Mesendoderm (in vitro differentiated cells): ENCODE measurements at regions not wholly inside any gene's neighbourhood (a gene's known extent, or its start where the extent isn't known, plus 50 kb on each side); places are given as distances from the start of the nearest gene placed in this dataset.
"Not testable (repeated sequence)": the region's sequence is repeated elsewhere in the genome, so short reads cannot be mapped to it uniquely, and the experiment has no call there.

Experiments
- DNase-seq: peaks from one replicate; pipeline ENCODE4 v3.0.0; 2013
- H2AK5ac ChIP-seq: 2 replicates; pipeline ENCODE4 v1.6.1; 2013; ENCODE audit warnings: low read length, inconsistent platforms
- H2BK120ac ChIP-seq: 2 replicates; pipeline ENCODE4 v1.6.1; 2013; ENCODE audit warnings: low read depth, mild to moderate bottlenecking, low read length, moderate library complexity, mixed read lengths
- H2BK15ac ChIP-seq: replicated peaks from 2 replicates; pipeline ENCODE4 v1.6.1; 2013; ENCODE audit warnings: low read depth, mild to moderate bottlenecking, moderate library complexity
- H2BK5ac ChIP-seq: 2 replicates; pipeline ENCODE4 v1.6.1; 2013; ENCODE audit warnings: low read length, inconsistent platforms
- H3K18ac ChIP-seq: 2 replicates; pipeline ENCODE4 v1.6.1; 2013; ENCODE audit warnings: mild to moderate bottlenecking, low read length, mixed read lengths
- H3K23ac ChIP-seq: one replicate; pipeline ENCODE4 v1.6.1; 2013; ENCODE audit warnings: low read length
- H3K27ac ChIP-seq: 2 replicates; pipeline ENCODE4 v1.5.1; 2013; ENCODE audit warnings: low read depth, mild to moderate bottlenecking, inconsistent platforms, low read length, moderate library complexity
- H3K27me3 ChIP-seq: 2 replicates; pipeline ENCODE4 v1.6.1; 2013; ENCODE audit warnings: low read length, control low read depth, mild to moderate bottlenecking, inconsistent platforms; ENCODE audit not compliant: insufficient read depth, poor library complexity
- H3K36me3 ChIP-seq: 2 replicates; pipeline ENCODE4 v1.6.1; 2013; ENCODE audit warnings: low read length, inconsistent platforms; ENCODE audit not compliant: control insufficient read depth, insufficient read depth
- H3K4ac ChIP-seq: one replicate; pipeline ENCODE4 v1.6.1; 2013; ENCODE audit warnings: low read depth, mild to moderate bottlenecking, low read length, moderate library complexity
- H3K4me1 ChIP-seq: 2 replicates; pipeline ENCODE4 v1.6.1; 2013; ENCODE audit warnings: low read depth, low read length, inconsistent platforms; ENCODE audit not compliant: control insufficient read depth
- H3K4me2 ChIP-seq: 2 replicates; pipeline ENCODE4 v1.6.1; 2013; ENCODE audit warnings: low read length
- H3K4me3 ChIP-seq: 2 replicates; pipeline ENCODE4 v1.5.1; 2013; ENCODE audit warnings: mild to moderate bottlenecking, low read length
- H3K56ac ChIP-seq: one replicate; pipeline ENCODE4 v1.6.1; 2013; ENCODE audit warnings: low read length
- H3K79me1 ChIP-seq: 2 replicates; pipeline ENCODE4 v1.6.1; 2013; ENCODE audit warnings: low read length, inconsistent platforms
- H3K79me2 ChIP-seq: 2 replicates; pipeline ENCODE4 v1.6.1; 2013; ENCODE audit warnings: mild to moderate bottlenecking, low read length; ENCODE audit not compliant: control insufficient read depth, insufficient read depth
- H3K9ac ChIP-seq: 2 replicates; pipeline ENCODE4 v1.6.1; 2013; ENCODE audit warnings: low read length, inconsistent platforms
- H4K5ac ChIP-seq: one replicate; pipeline ENCODE4 v1.6.1; 2013; ENCODE audit warnings: low read length
- H4K8ac ChIP-seq: one replicate; pipeline ENCODE4 v1.6.1; 2013; ENCODE audit warnings: low read depth, mild to moderate bottlenecking, control low read depth, low read length, moderate library complexity
- WGBS: extraction: QIAGEN DNeasy Blood & Tissue Kit; methylation state at CpG from one replicate; pipeline ENCODE4 v1.1.7; 2013; ENCODE audit warnings: low lambda C conversion rate, missing lambda C conversion rate; ENCODE audit not compliant: insufficient coverage; ENCODE audit errors: extremely low coverage; 5-methylcytosine and 5-hydroxymethylcytosine counted together

DNA sequence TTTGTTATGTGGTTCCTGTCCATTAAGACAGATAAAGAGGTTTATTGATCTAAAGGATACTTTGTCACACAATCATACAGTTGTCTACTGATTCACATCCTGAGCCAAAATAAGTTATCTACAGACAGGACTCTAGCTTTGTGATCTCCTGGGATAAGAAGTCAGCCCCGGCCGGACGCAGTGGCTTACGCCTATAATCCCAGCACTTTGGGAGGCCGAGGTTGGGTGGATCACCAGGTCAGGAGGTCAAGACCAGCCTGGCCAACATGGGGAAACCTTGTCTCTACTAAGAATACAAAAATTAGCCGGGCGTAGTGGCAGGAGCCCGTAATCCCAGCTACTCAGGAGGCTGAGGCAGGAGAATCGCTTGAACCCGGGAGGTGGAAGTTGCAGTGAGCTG, 821.0 kb downstream of the SORCS1 start:
- not testable (repeated sequence) for H4K8ac ChIP-seq, H3K36me3 ChIP-seq, H2BK5ac ChIP-seq, H2AK5ac ChIP-seq, H3K56ac ChIP-seq, H3K23ac ChIP-seq, H3K79me1 ChIP-seq, H4K5ac ChIP-seq, H2BK15ac ChIP-seq, H3K27ac ChIP-seq, H3K18ac ChIP-seq, H3K4me2 ChIP-seq, H3K4me3 ChIP-seq, H3K4ac ChIP-seq, H3K4me1 ChIP-seq, H3K9ac ChIP-seq, H3K27me3 ChIP-seq, DNase-seq, H2BK120ac ChIP-seq, H3K79me2 ChIP-seq
- no CpG with 5 or more reads among the region's 10 CpGs for WGBS

DNA sequence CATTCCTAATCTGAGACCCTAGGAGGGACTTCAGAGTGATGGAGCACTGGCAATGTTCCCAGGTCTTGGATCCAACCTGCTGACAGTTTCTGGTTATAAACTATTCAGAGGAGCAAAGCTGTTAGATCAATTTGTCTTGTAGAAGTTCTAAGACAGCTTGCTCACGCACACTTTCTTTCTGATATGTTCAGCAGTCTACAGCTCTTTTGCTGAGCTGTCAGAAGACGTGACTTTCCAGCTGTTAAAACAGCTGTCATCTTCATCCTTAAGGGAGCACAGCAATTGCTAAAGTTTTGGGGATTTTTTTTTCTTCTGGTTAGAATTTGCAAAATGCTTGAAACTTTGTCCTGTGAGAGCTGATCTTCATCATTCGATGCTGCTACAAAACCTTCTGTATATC, 823.1 kb downstream of the SORCS1 start:
- no peaks in the 10 kb centered on the region for H3K36me3 ChIP-seq
- WGBS = no CpG with 5 or more reads among the region's 3 CpGs
- H2BK15ac ChIP-seq = no peak overlapping the region
- no peaks in the 10 kb centered on the region for H3K79me1 ChIP-seq
- no peak overlapping the region for H3K27ac ChIP-seq
- DNase-seq = no peak
- H2AK5ac ChIP-seq = no peak overlapping the region
- no peak overlapping the region for H2BK120ac ChIP-seq
- H2BK5ac ChIP-seq = no peak overlapping the region
- H3K18ac ChIP-seq = no peak overlapping the region
- H3K79me2 ChIP-seq = no peaks in the 10 kb centered on the region
- H4K8ac ChIP-seq = no peak overlapping the region
- no peak overlapping the region for H3K4me3 ChIP-seq
- no peaks in the 10 kb centered on the region for H3K4me1 ChIP-seq
- H4K5ac ChIP-seq = no peak overlapping the region
- H3K4me2 ChIP-seq = no peak overlapping the region
- H3K4ac ChIP-seq = no peak overlapping the region
- H3K56ac ChIP-seq = no peak overlapping the region
- no peak overlapping the region for H3K23ac ChIP-seq
- H3K9ac ChIP-seq = no peak overlapping the region
- no peaks in the 10 kb centered on the region for H3K27me3 ChIP-seq

DNA sequence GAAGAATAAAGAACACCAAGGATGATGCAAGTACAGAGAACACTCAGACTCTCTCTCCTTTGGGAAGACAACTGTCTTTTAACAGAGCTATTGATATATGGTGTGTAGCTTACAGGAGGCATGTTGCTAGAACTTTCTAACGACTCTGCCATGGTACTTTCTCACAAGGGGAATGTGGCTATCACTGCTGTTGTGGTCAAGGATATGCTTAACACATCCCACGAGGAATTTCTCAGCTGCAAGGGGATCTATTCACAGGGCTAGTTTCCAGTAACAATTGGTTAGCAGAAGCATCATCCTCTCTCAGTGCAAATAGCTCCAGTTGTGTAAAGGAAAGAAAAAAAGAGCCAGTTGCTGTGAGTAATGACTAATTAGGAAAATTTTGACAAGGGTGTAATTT, 826.0 kb downstream of the SORCS1 start:
- H2AK5ac ChIP-seq = no peak overlapping the region
- no peak overlapping the region for H3K56ac ChIP-seq
- no peak overlapping the region for H3K18ac ChIP-seq
- H3K4me3 ChIP-seq = no peak overlapping the region
- H3K27me3 ChIP-seq = no peaks in the 10 kb centered on the region
- no peak overlapping the region for H3K27ac ChIP-seq
- H4K5ac ChIP-seq = no peak overlapping the region
- H3K4me2 ChIP-seq = no peak overlapping the region
- H2BK120ac ChIP-seq = no peak overlapping the region
- H3K36me3 ChIP-seq = no peaks in the 10 kb centered on the region
- H3K79me1 ChIP-seq = no peaks in the 10 kb centered on the region
- H3K4ac ChIP-seq = no peak overlapping the region
- H3K23ac ChIP-seq = no peak overlapping the region
- DNase-seq = peak; percentile 57
- H3K4me1 ChIP-seq = no peaks in the 10 kb centered on the region
- no peak overlapping the region for H2BK5ac ChIP-seq
- no peak overlapping the region for H3K9ac ChIP-seq
- H4K8ac ChIP-seq = no peak overlapping the region
- H2BK15ac ChIP-seq = no peak overlapping the region
- no peaks in the 10 kb centered on the region for H3K79me2 ChIP-seq
- whole genome bisulfite sequencing = no CpG with 5 or more reads among the region's 2 CpGs

DNA sequence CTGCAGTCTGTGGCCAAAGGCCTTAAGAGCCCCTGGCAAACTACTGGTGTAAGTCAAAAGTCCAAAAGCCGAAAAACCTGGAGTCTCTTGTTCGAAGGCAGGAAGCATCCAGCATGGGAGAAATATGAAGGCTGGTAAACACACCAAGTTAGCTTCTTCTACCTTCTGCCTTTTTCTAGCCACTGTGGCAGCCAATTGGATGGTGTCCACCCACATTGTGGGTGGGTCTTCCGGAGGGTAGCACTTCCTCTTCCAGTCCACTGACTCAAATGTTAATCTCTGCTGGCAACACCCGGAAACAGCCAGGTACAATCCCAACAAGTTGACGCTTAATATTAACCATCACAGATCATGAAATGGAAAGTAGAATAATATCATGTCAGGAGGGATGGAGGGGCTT, 827.6 kb downstream of the SORCS1 start:
- H3K9ac ChIP-seq = no peak overlapping the region
- no CpG with 5 or more reads among the region's 5 CpGs for WGBS
- no peak overlapping the region for H3K4me2 ChIP-seq
- no peaks in the 10 kb centered on the region for H3K4me1 ChIP-seq
- H3K27me3 ChIP-seq = no peaks in the 10 kb centered on the region
- H4K5ac ChIP-seq = no peak overlapping the region
- no peak overlapping the region for H2BK5ac ChIP-seq
- no peak overlapping the region for H4K8ac ChIP-seq
- H3K27ac ChIP-seq = no peak overlapping the region
- no peak overlapping the region for H3K4ac ChIP-seq
- DNase-seq = no peak
- no peaks in the 10 kb centered on the region for H3K79me1 ChIP-seq
- H2AK5ac ChIP-seq = no peak overlapping the region
- no peak overlapping the region for H2BK120ac ChIP-seq
- no peak overlapping the region for H3K56ac ChIP-seq
- no peak overlapping the region for H3K18ac ChIP-seq
- no peak overlapping the region for H2BK15ac ChIP-seq
- H3K36me3 ChIP-seq = no peaks in the 10 kb centered on the region
- H3K23ac ChIP-seq = no peak overlapping the region
- no peaks in the 10 kb centered on the region for H3K79me2 ChIP-seq
- no peak overlapping the region for H3K4me3 ChIP-seq

DNA sequence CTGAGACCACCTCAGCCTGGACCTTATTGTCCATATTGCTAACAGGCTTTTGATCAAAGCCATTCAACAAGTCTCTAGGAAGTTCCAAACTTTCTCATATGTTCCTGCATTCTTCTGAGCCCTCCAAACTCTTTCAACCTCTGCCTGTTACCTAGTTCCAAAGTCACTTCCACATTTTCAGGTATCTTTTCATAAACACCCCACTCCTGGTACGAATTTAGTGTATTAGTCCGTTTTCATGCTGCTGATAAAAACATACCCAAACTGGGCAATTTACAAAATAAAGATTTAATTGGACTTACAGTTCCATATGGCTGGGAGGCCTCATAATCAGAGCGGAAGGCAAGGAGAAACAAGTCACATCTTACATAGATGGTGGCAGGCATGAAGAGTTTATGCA, 836.8 kb downstream of the SORCS1 start:
- Histone ChIP-seq H4K5ac (no peak overlapping the region), H3K27ac (no peak overlapping the region), H3K4me1 (no peaks in the 10 kb centered on the region), H3K23ac (no peak overlapping the region), H2BK120ac (no peak overlapping the region), H3K4me2 (no peak overlapping the region), H3K4ac (no peak overlapping the region), H3K56ac (no peak overlapping the region), H3K4me3 (no peak overlapping the region), H3K36me3 (no peaks in the 10 kb centered on the region), H3K18ac (no peak overlapping the region), H3K79me2 (no peaks in the 10 kb centered on the region), H3K79me1 (no peaks in the 10 kb centered on the region), H3K27me3 (no peaks in the 10 kb centered on the region), H2AK5ac (no peak overlapping the region), H2BK15ac (no peak overlapping the region), H3K9ac (no peak overlapping the region), H2BK5ac (no peak overlapping the region), H4K8ac (no peak overlapping the region)
- no CpG with 5 or more reads among the region's 3 CpGs for WGBS
- DNase-seq = no peak

- Histone ChIP-seq H3K36me3 (no peaks in the 10 kb centered on the region), H3K27ac (no peak overlapping the region), H3K4me1 (no peaks in the 10 kb centered on the region), H2BK15ac (no peak overlapping the region), H3K18ac (no peak overlapping the region), H3K56ac (no peak overlapping the region), H3K79me1 (no peaks in the 10 kb centered on the region), H4K5ac (no peak overlapping the region), H3K9ac (no peak overlapping the region), H3K4me3 (no peak overlapping the region), H2BK120ac (no peak overlapping the region), H3K79me2 (no peaks in the 10 kb centered on the region), H2BK5ac (no peak overlapping the region), H4K8ac (no peak overlapping the region), H3K4me2 (no peak overlapping the region), H3K4ac (no peak overlapping the region), H3K23ac (no peak overlapping the region), H3K27me3 (no peaks in the 10 kb centered on the region), H2AK5ac (no peak overlapping the region)
- no peak for DNase-seq
- WGBS = no CpG with 5 or more reads among the region's 3 CpGs
Observed at GRCh38 chr10:106320876-106321275, 843.6 kb downstream of the SORCS1 start.
